Liver (tissue), 8 donors: ENCODE measurements at regions not wholly inside any gene's neighbourhood (a gene's known extent, or its start where the extent isn't known, plus 50 kb on each side); places are given as distances from the start of the nearest gene placed in this dataset.

Experiments
- DNase-seq: peaks from one replicate; pipeline ENCODE4 v3.0.0-alpha.2; 2017; ENCODE audit warnings: low spot score
- H3K27ac ChIP-seq, 2 donors: one replicate each; pipeline ENCODE4 v1.7.0; 2013; ENCODE audit warnings: inconsistent platforms in 2 of 2, low read length in 2 of 2, control low read depth in 1 of 2, low read depth in 1 of 2, mild to moderate bottlenecking in 1 of 2
- H3K27me3 ChIP-seq, 4 donors: one replicate each; pipeline versions ENCODE4 v1.6.1 to v1.7.0; 2013; ENCODE audit warnings: low read length in 3 of 4, inconsistent platforms in 1 of 4, mild to moderate bottlenecking in 1 of 4, moderate library complexity in 1 of 4; ENCODE audit not compliant: control insufficient read depth in 4 of 4, insufficient read depth in 4 of 4
- H3K36me3 ChIP-seq, 4 donors: one replicate each; pipeline versions ENCODE4 v1.6.1 to v1.7.0; 2013; ENCODE audit warnings: low read length in 3 of 4, mild to moderate bottlenecking in 3 of 4, low read depth in 1 of 4, moderate library complexity in 1 of 4; ENCODE audit not compliant: control insufficient read depth in 4 of 4, insufficient read depth in 3 of 4
- H3K4me1 ChIP-seq, 4 donors: one replicate each; pipeline versions ENCODE4 v1.6.1 to v1.7.0; 2013; ENCODE audit warnings: low read length in 3 of 4, mild to moderate bottlenecking in 3 of 4, moderate library complexity in 1 of 4; ENCODE audit not compliant: control insufficient read depth in 4 of 4, insufficient read depth in 4 of 4
- H3K4me3 ChIP-seq, 3 donors: one replicate each; pipeline versions ENCODE4 v1.6.1 to v1.7.0; 2013; ENCODE audit warnings: low read length in 3 of 3, control low read depth in 1 of 3, low read depth in 1 of 3, mild to moderate bottlenecking in 1 of 3
- H3K9ac ChIP-seq, 2 donors: one replicate each; pipeline ENCODE4 v1.7.0; 2013; ENCODE audit warnings: low read length in 2 of 2, mild to moderate bottlenecking in 2 of 2, moderate library complexity in 2 of 2, control low read depth in 1 of 2, low read depth in 1 of 2
- H3K9me3 ChIP-seq, 4 donors: one replicate each; pipeline versions ENCODE4 v1.6.1 to v1.7.0; 2013; ENCODE audit warnings: low read length in 3 of 4; ENCODE audit not compliant: control insufficient read depth in 4 of 4
- ATF3 ChIP-seq: IDR thresholded peaks from 2 replicates; pipeline ENCODE4 v1.6.1; 2016; ENCODE audit warnings: antibody characterized with exemption
- CTCF ChIP-seq: fragments of 150-350 bp; IDR thresholded peaks from 2 replicates; pipeline ENCODE4 v1.5.1; 2017; ENCODE audit warnings: improper control_type of control experiment, low read depth, low read length; ENCODE audit not compliant: missing input control
- FOXA1 ChIP-seq: IDR thresholded peaks from 2 replicates; pipeline ENCODE4 v1.6.1; 2016; ENCODE audit warnings: antibody characterized with exemption
- FOXA2 ChIP-seq: IDR thresholded peaks from 2 replicates; pipeline ENCODE4 v1.6.1; 2016; ENCODE audit warnings: antibody characterized with exemption
- GABPA ChIP-seq, 2 donors: IDR thresholded peaks in 1 of 2; conservative IDR thresholded peaks in 1 of 2; 2 replicates each; pipeline ENCODE4 v1.6.1; 2016; ENCODE audit warnings: antibody characterized with exemption in 2 of 2, mild to moderate bottlenecking in 1 of 2, moderate library complexity in 1 of 2
- HNF4A ChIP-seq, 2 donors: conservative IDR thresholded peaks; 2 replicates each; pipeline ENCODE4 v1.6.1; 2016; ENCODE audit warnings: antibody characterized with exemption in 2 of 2, mild to moderate bottlenecking in 2 of 2
- HNF4G ChIP-seq: IDR thresholded peaks from 2 replicates; pipeline ENCODE4 v1.6.1; 2016; ENCODE audit warnings: antibody characterized with exemption
- JUND ChIP-seq, 2 donors: IDR thresholded peaks; 2 replicates each; pipeline ENCODE4 v1.6.1; 2016; ENCODE audit warnings: antibody characterized with exemption in 2 of 2
- NR2F2 ChIP-seq: IDR thresholded peaks from 2 replicates; pipeline ENCODE4 v1.6.1; 2016; ENCODE audit warnings: antibody characterized with exemption
- RAD21 ChIP-seq, 2 donors: IDR thresholded peaks; 2 replicates each; pipeline ENCODE4 v1.6.1; 2016; ENCODE audit warnings: antibody characterized with exemption in 2 of 2, mild to moderate bottlenecking in 2 of 2
- RXRA ChIP-seq, 2 donors: IDR thresholded peaks; 2 replicates each; pipeline ENCODE4 v1.6.1; 2017 to 2018; ENCODE audit warnings: antibody characterized with exemption in 2 of 2, mild to moderate bottlenecking in 1 of 2
- SP1 ChIP-seq: IDR thresholded peaks from 2 replicates; pipeline ENCODE4 v1.6.1; 2018; ENCODE audit warnings: antibody characterized with exemption, mild to moderate bottlenecking
- TAF1 ChIP-seq: conservative IDR thresholded peaks from 2 replicates; pipeline ENCODE4 v1.6.1; 2016; ENCODE audit warnings: antibody characterized with exemption, mild to moderate bottlenecking
- YY1 ChIP-seq: IDR thresholded peaks from 2 replicates; pipeline ENCODE4 v1.6.1; 2016; ENCODE audit warnings: antibody characterized with exemption, mild to moderate bottlenecking
- ZBTB33 ChIP-seq: IDR thresholded peaks from 2 replicates; pipeline ENCODE4 v1.6.1; 2016; ENCODE audit warnings: antibody characterized with exemption
- WGBS: extraction: QIAGEN DNeasy Blood & Tissue Kit; methylation state at CpG from one replicate; pipeline ENCODE4 v1.1.7; 2013; 5-methylcytosine and 5-hydroxymethylcytosine counted together
- TF ChIP-seq, protein P1 (sequence below): IDR thresholded peaks from 2 replicates; pipeline ENCODE4 v1.6.1; 2016; ENCODE audit warnings: antibody characterized with exemption, mild to moderate bottlenecking
- TF ChIP-seq, protein P2 (sequence below): IDR thresholded peaks from 2 replicates; pipeline ENCODE4 v1.6.1; 2016; ENCODE audit warnings: antibody characterized with exemption
- donor health status: healthy.
- donor health status: healthy.
- donor health status: healthy.
- donor health status: healthy.
- donor health status: healthy.

- Histone ChIP-seq H3K4me1 (peaks cover 0 to 5% (median 2%) of the 10 kb centered on the region in 4 donors), H3K36me3 (no peaks in the 10 kb centered on the region), H3K27ac (no peak overlapping the region), H3K27me3 (no peaks in the 10 kb centered on the region), H3K9me3 (no peaks in the 10 kb centered on the region), H3K9ac (no peak overlapping the region), H3K4me3 (no peak overlapping the region)
- DNase-seq: no peak
- 91% methylated on average over 2 of the region's 2 CpGs for WGBS
- TF ChIP-seq RAD21 (IDR thresholded peaks at IDR 0.05) (no peak), JUND (IDR thresholded peaks at IDR 0.05) (no peak), TAF1 (no peak), ATF3 (no peak), NR2F2 (no peak)
These were observed 425.9 kb upstream of the PROX1 start for GRCh38 chr1:213561870-213562269.

DNA sequence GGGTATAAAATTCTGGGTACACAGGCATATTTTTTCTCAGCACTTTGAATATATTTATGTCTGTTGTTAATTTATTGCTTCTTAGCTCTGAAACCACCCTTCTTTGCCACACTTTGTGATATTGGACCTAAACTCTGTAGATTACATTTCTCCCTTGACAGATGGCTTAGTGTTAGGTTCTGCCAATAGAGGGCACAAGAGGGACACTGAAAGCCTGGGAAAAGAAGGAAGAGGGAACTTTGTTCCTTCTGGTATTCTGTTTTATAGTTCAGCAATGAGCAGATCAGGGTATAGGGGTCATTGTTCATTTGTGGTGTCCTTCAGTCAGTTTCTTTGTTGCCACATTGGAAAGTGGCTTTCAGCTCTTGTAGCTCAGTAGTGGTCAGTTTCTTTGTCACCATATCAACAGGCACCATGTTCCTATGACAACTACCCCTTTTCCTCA lies 423.5 kb upstream of the PROX1 start:
- Histone ChIP-seq H3K4me3 (no peak overlapping the region), H3K4me1 (peaks cover 0 to 5% (median 2%) of the 10 kb centered on the region in 4 donors), H3K36me3 (no peaks in the 10 kb centered on the region), H3K27ac (no peak overlapping the region), H3K27me3 (no peaks in the 10 kb centered on the region), H3K9ac (peak overlapping the region; percentile 1 to 7), H3K9me3 (no peaks in the 10 kb centered on the region)
- TF ChIP-seq YY1 (peak; percentile 28), FOXA2 (peak; percentile 29), JUND (IDR thresholded peaks at IDR 0.05) (peak in 1 of 2 donors; percentile 20), CTCF (peak; percentile 69), GABPA (IDR thresholded peaks at IDR 0.05 in 1 of 2, conservative IDR thresholded peaks at IDR 0.05 in 1 of 2) (no peak), RAD21 (IDR thresholded peaks at IDR 0.05) (peak; percentile 95 to 98), SP1 (peak; percentile 55), FOXA1 (no peak), ATF3 (peak; percentile 26), ZBTB33 (no peak), TAF1 (no peak), HNF4G (peak; percentile 88), NR2F2 (no peak), HNF4A (conservative IDR thresholded peaks at IDR 0.05) (peak; percentile 90 to 94), RXRA (IDR thresholded peaks at IDR 0.05) (peak; percentile 70 to 77)
- TF ChIP-seq, protein P1, sequence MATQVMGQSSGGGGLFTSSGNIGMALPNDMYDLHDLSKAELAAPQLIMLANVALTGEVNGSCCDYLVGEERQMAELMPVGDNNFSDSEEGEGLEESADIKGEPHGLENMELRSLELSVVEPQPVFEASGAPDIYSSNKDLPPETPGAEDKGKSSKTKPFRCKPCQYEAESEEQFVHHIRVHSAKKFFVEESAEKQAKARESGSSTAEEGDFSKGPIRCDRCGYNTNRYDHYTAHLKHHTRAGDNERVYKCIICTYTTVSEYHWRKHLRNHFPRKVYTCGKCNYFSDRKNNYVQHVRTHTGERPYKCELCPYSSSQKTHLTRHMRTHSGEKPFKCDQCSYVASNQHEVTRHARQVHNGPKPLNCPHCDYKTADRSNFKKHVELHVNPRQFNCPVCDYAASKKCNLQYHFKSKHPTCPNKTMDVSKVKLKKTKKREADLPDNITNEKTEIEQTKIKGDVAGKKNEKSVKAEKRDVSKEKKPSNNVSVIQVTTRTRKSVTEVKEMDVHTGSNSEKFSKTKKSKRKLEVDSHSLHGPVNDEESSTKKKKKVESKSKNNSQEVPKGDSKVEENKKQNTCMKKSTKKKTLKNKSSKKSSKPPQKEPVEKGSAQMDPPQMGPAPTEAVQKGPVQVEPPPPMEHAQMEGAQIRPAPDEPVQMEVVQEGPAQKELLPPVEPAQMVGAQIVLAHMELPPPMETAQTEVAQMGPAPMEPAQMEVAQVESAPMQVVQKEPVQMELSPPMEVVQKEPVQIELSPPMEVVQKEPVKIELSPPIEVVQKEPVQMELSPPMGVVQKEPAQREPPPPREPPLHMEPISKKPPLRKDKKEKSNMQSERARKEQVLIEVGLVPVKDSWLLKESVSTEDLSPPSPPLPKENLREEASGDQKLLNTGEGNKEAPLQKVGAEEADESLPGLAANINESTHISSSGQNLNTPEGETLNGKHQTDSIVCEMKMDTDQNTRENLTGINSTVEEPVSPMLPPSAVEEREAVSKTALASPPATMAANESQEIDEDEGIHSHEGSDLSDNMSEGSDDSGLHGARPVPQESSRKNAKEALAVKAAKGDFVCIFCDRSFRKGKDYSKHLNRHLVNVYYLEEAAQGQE: no peak
- TF ChIP-seq, protein P2, sequence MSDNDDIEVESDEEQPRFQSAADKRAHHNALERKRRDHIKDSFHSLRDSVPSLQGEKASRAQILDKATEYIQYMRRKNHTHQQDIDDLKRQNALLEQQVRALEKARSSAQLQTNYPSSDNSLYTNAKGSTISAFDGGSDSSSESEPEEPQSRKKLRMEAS: no peak
- DNase-seq: no peak
